ENCODE measurements at regions not wholly inside any gene's neighbourhood (a gene's known extent, or its start where the extent isn't known, plus 50 kb on each side); places are given as distances from the start of the nearest gene placed in this dataset.

GRCh38 chr4:33966808-33967207 is 2277.5 kb downstream of the ARAP2 start:
- TF ChIP-seq, protein P1, sequence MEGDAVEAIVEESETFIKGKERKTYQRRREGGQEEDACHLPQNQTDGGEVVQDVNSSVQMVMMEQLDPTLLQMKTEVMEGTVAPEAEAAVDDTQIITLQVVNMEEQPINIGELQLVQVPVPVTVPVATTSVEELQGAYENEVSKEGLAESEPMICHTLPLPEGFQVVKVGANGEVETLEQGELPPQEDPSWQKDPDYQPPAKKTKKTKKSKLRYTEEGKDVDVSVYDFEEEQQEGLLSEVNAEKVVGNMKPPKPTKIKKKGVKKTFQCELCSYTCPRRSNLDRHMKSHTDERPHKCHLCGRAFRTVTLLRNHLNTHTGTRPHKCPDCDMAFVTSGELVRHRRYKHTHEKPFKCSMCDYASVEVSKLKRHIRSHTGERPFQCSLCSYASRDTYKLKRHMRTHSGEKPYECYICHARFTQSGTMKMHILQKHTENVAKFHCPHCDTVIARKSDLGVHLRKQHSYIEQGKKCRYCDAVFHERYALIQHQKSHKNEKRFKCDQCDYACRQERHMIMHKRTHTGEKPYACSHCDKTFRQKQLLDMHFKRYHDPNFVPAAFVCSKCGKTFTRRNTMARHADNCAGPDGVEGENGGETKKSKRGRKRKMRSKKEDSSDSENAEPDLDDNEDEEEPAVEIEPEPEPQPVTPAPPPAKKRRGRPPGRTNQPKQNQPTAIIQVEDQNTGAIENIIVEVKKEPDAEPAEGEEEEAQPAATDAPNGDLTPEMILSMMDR (conservative IDR thresholded peaks at IDR 0.05; ENCODE audit: low read depth, low read length): no peak; the same call in 1 of the 2 replicates
- TF ChIP-seq EZH2 (IDR thresholded peaks at IDR 0.05; ENCODE audit: low read length, unreplicated experiment): no peak
